ENCODE measurements at regions not wholly inside any gene's neighbourhood (a gene's known extent, or its start where the extent isn't known, plus 50 kb on each side); places are given as distances from the start of the nearest gene placed in this dataset.
"Not testable (repeated sequence)": the region's sequence is repeated elsewhere in the genome, so short reads cannot be mapped to it uniquely, and the experiment has no call there.

DNA sequence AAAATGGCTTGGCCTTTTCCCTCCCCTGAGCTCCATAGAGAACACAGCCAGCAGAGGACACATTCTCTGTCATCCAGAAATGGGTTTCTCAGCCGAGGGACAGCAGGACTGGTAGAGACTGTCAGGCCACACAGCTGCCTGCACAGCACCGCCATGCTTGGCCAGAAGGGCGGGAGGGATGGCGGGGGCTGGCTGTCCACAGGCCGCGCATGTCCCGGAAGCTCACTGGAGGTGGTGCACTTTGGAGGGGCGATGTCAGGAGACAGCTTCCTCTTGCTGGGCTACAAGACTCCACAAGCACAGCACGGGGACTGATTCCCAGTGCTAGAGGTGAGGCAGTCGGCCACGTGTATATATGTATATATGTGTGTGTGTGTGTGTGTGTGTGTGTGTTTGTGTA is 125.3 kb downstream of the GOLGA6L4 start:
- not testable (repeated sequence) for DNase-seq (ENCODE audit: low read depth in 2 of 2)

- DNase-seq (ENCODE audit: low read depth in 2 of 2): not testable (repeated sequence)
Measured at GRCh38 chr15:84384421-84384820, 148.8 kb downstream of the GOLGA6L4 start.

DNA sequence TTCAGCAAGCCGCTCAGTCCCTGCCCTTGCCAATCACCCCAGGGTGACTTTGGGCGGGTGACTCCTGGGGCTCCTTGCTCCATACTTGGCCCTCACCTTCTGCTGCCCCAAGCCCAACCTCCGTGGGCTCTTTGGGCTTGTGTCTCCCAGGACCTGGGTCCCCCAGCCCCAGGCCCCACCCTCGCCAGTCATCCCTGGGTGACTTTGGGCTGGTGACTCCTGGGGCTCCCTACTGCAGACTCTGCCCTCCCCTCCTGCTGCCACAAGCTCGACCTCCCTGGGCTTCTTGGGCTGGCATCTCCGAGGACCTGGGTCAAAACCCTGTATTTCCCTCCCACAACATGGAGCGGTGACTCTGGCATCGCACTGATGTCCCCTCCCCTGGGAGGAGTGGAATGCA is 151.5 kb downstream of the GOLGA6L4 start:
- no peak for DNase-seq (ENCODE audit: low read depth in 2 of 2)

- not testable (repeated sequence) for DNase-seq (ENCODE audit: low read depth in 2 of 2)
Measured at GRCh38 chr15:84388201-84388600, 152.6 kb downstream of the GOLGA6L4 start.

- DNase-seq (ENCODE audit: low read depth in 2 of 2): not testable (repeated sequence)
Measured at GRCh38 chr15:84388638-84389037, 153.1 kb downstream of the GOLGA6L4 start.

DNA sequence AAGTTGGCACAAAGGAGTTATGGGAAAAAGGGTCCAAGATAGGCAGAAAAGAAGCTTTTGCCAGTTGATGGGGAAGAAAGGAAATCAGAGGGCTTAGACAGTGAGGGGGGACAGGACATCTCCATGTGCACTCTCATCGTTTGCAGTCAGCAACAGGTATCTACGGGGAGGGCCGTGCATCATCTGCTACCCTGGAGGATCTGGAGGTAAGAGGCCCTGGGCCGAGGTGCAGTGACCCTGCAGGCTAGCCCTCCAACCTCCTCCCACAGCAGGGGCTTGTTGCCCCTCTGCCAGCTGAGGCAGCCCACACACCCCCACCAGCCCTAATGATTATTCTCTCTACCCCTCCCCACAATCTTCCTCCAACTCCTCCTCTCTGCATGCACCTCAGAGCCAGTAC is 154.8 kb downstream of the GOLGA6L4 start:
- DNase-seq (ENCODE audit: low read depth in 2 of 2): not testable (repeated sequence)

- no peak for DNase-seq (ENCODE audit: low read depth in 2 of 2)
Measured at GRCh38 chr15:84391191-84391590, 155.6 kb downstream of the GOLGA6L4 start.

- not testable (repeated sequence) for DNase-seq (ENCODE audit: low read depth in 2 of 2)
Measured at GRCh38 chr15:84392020-84392419, 156.4 kb downstream of the GOLGA6L4 start.

- DNase-seq (ENCODE audit: low read depth in 2 of 2): not testable (repeated sequence)
Measured at GRCh38 chr15:84393386-84393936, 157.9 kb downstream of the GOLGA6L4 start.

DNA sequence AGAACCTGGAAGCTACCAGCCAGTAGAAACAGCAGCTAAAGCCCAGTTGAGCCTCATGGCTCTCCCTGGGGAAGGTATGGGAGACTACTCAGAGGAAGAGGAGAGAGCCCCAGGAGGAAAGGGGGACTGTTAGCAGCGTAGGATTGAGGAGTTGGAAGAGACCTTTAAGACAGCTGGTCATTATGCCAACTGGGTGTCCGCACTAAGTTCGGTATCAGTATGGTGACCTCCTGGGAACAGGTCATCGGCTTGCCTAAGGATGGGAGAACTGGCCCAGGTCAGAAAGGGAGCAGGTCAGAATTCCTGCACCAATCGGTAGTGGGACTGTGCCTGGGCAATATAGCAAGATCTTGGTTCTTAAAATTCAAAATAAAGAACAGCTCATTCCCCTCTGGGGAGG is 158.4 kb downstream of the GOLGA6L4 start:
- not testable (repeated sequence) for DNase-seq (ENCODE audit: low read depth in 2 of 2)

GRCh38 chr15:84395384-84395783 is 159.8 kb downstream of the GOLGA6L4 start:
- DNase-seq (ENCODE audit: low read depth in 2 of 2): not testable (repeated sequence)

GRCh38 chr15:84395881-84396280 is 160.3 kb downstream of the GOLGA6L4 start:
- DNase-seq (ENCODE audit: low read depth in 2 of 2): not testable (repeated sequence)

- not testable (repeated sequence) for DNase-seq (ENCODE audit: low read depth in 2 of 2)
Measured at GRCh38 chr15:84397066-84397465, 161.5 kb downstream of the GOLGA6L4 start.

DNA sequence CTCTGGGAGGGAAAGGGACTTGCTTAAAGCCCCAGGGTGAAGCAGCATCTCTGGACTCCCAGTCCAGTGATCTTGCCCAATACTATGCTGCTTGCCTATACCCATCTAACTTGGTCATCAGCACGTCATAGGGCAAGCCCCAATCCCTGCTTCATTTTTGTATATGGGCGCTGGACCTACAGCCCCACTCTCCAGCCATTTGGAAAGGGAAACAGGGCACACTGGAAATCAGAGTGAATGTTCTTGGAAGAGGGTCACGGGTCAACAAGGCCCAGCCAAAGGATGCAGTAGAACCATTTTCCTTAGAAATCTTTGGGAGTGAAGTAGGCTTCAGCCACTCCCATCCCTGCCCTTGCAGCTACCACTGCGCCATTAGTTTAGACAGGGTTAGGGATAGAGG is 162.5 kb downstream of the GOLGA6L4 start:
- DNase-seq (ENCODE audit: low read depth in 2 of 2): not testable (repeated sequence)

GRCh38 chr15:84398763-84399701 is 163.5 kb downstream of the GOLGA6L4 start:
- no peak for DNase-seq (ENCODE audit: low read depth in 2 of 2)

DNA sequence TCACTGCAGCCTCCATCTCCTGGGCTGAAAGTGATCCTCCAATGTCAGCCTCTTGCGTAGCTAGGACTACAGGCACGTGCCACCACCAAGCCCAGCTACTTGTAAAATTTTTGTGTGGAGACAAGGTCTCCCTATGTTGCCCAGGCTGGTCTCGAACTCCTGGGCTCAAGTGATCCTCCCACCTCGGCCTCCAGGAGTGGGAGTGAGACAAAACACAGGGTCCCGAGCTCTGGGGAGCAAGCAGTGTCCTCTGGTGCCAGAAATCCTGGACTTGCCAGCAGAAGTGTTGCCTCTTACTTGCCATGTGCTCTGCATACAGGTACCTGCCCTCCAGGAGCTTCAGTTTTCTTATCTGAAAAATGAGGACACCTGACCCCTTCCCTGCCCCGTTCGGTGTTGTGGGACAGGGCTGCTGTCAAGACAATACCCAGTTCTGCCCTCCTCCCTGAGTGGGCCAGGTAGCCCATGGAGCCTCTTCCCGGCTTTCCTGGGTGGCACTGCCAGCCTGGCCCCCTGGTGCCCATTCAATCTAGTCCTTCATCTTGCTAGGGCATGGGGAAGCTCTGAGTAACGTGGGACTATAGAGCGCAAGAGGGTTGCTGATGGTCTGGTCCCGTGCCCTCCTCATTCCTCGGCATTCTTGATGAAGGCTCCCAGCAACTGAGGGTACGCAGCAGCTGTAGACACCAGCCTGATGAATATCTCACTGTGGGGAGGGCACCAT is 164.6 kb downstream of the GOLGA6L4 start:
- no peak for DNase-seq (ENCODE audit: low read depth in 2 of 2)

GRCh38 chr15:84400820-84401219 is 165.2 kb downstream of the GOLGA6L4 start:
- no peak for DNase-seq (ENCODE audit: low read depth in 2 of 2)

- DNase-seq (ENCODE audit: low read depth in 2 of 2): not testable (repeated sequence)
Measured at GRCh38 chr15:84401461-84401860, 165.9 kb downstream of the GOLGA6L4 start.

DNA sequence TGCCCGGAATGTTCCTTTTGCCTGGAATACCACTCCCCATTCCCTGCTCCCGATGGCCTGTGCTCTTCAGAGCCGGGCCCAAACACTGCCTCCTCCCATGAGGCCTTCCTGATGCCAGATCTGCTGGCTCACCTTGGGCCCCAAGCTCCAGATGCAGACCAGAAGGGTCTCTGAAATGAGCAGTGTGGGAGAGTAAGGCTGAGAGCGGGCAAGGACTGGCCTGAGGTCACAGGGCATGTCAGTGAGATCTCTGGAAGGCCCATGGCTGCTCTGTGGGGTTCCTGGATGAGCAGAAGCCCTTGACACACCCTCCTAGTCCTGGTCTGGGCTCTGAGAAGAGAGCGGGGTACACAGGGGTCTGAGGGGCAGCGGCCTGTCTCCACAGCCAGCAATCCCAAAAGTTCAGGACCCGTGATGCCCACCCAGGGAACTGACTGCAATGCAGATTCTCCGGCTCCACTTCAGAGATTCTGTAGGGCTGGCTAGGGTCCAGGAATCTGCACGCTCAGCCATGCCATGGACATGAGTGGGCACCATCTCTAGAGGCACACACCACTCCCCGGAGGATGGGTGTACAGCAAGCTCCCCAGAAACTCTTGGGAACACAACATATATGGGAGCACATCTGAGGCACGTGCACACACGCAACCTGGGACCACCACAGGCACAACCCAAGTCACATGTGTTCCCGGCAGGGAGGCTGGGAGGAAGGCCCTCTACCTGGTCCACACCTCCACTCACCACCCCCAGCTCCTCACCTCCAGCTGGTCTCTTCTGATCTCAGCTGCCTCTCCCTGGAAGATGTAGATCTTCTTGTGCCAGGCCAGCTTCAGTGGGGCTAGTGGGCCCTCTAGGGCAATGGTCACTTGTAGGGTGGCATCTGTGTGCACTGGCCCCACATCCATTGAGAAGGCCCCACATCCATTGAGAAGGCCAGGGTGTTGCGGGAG is 166.6 kb downstream of the GOLGA6L4 start:
- not testable (repeated sequence) for DNase-seq (ENCODE audit: low read depth in 2 of 2)

DNA sequence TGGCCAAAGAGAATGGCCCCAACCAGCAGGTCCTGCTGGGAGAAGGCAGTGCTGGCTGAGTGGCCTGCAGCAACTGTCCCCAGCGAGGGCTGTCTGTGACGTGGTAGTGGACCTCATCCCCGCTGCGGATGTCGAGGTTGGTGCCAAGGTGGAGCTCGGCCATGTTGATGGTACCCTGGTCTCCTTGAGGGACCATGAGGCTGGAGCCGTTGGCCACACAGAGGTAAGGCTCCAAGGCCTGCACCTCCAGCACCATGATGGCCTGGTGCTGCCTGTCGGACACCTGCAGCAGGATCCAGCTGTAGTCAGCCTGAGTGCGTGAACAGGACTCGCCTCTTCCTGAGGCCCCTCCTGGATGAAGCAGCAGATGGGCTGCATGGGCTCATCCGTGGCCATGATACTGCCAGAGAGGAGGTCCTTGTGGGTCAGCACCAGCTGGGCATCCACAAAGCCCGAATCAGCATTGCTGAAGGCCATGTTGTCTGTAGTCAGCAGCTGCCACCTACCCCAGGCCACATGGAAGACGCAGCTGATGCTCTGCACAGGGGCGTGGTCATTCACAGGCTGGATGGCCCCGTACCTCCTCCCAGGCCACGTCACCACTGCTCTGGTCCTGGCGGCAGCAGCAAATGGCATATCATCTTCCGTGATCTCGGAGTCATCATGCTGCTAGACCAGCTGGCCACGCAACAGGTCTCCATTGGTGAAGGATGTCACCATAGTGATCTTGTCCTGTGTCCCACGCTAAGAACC is 167.5 kb downstream of the GOLGA6L4 start:
- no peak for DNase-seq (ENCODE audit: low read depth in 2 of 2)

Data from stimulated activated CD8-positive, alpha-beta memory T cell treated with anti-CD3 and anti-CD28 coated beads, Interleukin-2, amount 100 ng/mL, for 1 hour (primary cell).